ENCODE measurements at regions not wholly inside any gene's neighbourhood (a gene's known extent, or its start where the extent isn't known, plus 50 kb on each side); places are given as distances from the start of the nearest gene placed in this dataset.

DNA sequence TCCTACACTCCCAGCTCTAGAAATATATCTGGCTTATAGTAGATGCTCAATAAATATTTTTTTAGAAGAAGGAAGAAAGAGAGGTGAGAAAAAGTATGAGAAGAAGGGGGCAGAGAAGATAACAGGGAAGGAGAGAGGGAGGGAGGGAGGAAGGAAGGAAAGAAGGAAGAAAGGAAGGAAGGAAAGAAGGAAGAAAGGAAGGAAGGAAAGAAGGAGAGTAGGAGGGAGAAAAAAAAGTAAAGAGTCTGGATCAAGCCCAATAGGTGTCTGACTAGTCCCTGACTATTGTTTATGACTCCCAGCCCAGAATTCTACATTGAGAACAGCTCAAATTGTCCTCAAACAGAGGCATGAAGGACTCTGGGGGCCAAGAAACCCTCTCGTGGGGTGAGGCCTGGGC is 83.9 kb downstream of the THNSL2 start:
- TF ChIP-seq EZH2 (IDR thresholded peaks at IDR 0.05), result no peak
- no peak for TF ChIP-seq POLR2AphosphoS5 (IDR thresholded peaks at IDR 0.05; ENCODE audit: borderline replicate concordance, low read depth, low read length)
- TF ChIP-seq FOXP2 (optimal IDR thresholded peaks at IDR 0.05; ENCODE audit: control extremely low read depth, extremely low read length, insufficient read depth), result no peak

Measured in SK-N-MC (cell line).